SU-DHL-6 (cell line): ENCODE measurements at regions not wholly inside any gene's neighbourhood (a gene's known extent, or its start where the extent isn't known, plus 50 kb on each side); places are given as distances from the start of the nearest gene placed in this dataset.

Experiments used
- H2AFZ ChIP-seq: fragments of 200-600 bp; sonication (generic); 2 replicates; pipeline ENCODE4 v1.6.1; 2014; ENCODE audit warnings: low read depth, mild to moderate bottlenecking, moderate library complexity, mixed read lengths, antibody characterized with exemption, low read length; ENCODE audit not compliant: severe bottlenecking
- H3F3A ChIP-seq: fragments of 200-600 bp; shearing (Covaris generic); 2 replicates; pipeline ENCODE4 v1.6.0; 2016; ENCODE audit warnings: antibody characterized with exemption, mild to moderate bottlenecking; ENCODE audit not compliant: insufficient read depth
- H3K27ac ChIP-seq: fragments of 200-600 bp; sonication (generic); 2 replicates; pipeline ENCODE4 v1.5.1; 2016; ENCODE audit warnings: low read depth, mild to moderate bottlenecking, low read length, moderate library complexity, mixed read lengths
- H3K27me3 ChIP-seq: fragments of 200-600 bp; sonication (generic), shearing (Covaris generic); 2 replicates; pipeline ENCODE4 v1.6.0; 2014; ENCODE audit warnings: mild to moderate bottlenecking, low read length
- H3K36me3 ChIP-seq: fragments of 200-600 bp; sonication (generic); 2 replicates; pipeline ENCODE4 v1.6.1; 2014; ENCODE audit warnings: mild to moderate bottlenecking, low read length, mixed read lengths
- H3K4me2 ChIP-seq: fragments of 300-600, 200-600 bp; shearing (Covaris generic), sonication (generic); 2 replicates; pipeline ENCODE4 v1.6.0; 2014; ENCODE audit warnings: low read length, low read depth, mild to moderate bottlenecking; ENCODE audit not compliant: poor library complexity, severe bottlenecking
- H3K4me3 ChIP-seq: fragments of 200-600 bp; sonication (generic); 2 replicates; pipeline ENCODE4 v1.5.1; 2014; ENCODE audit warnings: antibody characterized with exemption, low read length, mild to moderate bottlenecking, mixed read lengths; ENCODE audit not compliant: insufficient read depth, poor library complexity, severe bottlenecking
- H3K79me2 ChIP-seq: fragments of 200-600 bp; sonication (generic); 2 replicates; pipeline ENCODE4 v1.6.1; 2014; ENCODE audit warnings: mild to moderate bottlenecking, low read length, moderate library complexity; ENCODE audit not compliant: insufficient read depth
- H3K9ac ChIP-seq: fragments of 200-600 bp; sonication (generic); 2 replicates; pipeline ENCODE4 v1.7.0; 2014; ENCODE audit warnings: mild to moderate bottlenecking, low read length
- H3K9me2 ChIP-seq: fragments of 200-600 bp; sonication (generic); replicated peaks from 2 replicates; pipeline ENCODE4 v1.6.1; 2014; ENCODE audit warnings: low read length; ENCODE audit not compliant: insufficient read depth
- H3K9me3 ChIP-seq: fragments of 200-600 bp; sonication (generic); 2 replicates; pipeline ENCODE4 v1.6.1; 2014; ENCODE audit warnings: low read length, mixed read lengths; ENCODE audit not compliant: insufficient read depth
- H4K20me1 ChIP-seq: fragments of 200-600 bp; sonication (generic); 2 replicates; pipeline ENCODE4 v1.6.1; 2014; ENCODE audit warnings: low read depth, mild to moderate bottlenecking, antibody characterized with exemption, low read length, moderate library complexity, mixed read lengths
- CTCF ChIP-seq: fragments of 200-600 bp; sonication (generic); IDR thresholded peaks from one replicate; pipeline ENCODE4 v1.5.1; 2017; ENCODE audit warnings: antibody characterized with exemption, mild to moderate bottlenecking, low read length, moderate library complexity; ENCODE audit not compliant: insufficient read depth, poor library complexity, severe bottlenecking
- EZH2phosphoT487 ChIP-seq: fragments of 200-600 bp; sonication (generic), shearing (Covaris generic); conservative IDR thresholded peaks from 2 replicates; pipeline ENCODE4 v1.6.1; 2018; ENCODE audit warnings: mild to moderate bottlenecking, antibody characterized with exemption, low read length, moderate library complexity, mixed read lengths

- no peak overlapping the region for H2AFZ ChIP-seq
- no peaks in the 10 kb centered on the region for H3K36me3 ChIP-seq
- no peaks in the 10 kb centered on the region for H4K20me1 ChIP-seq
- no peak overlapping the region for H3K27ac ChIP-seq
- no peaks in the 10 kb centered on the region for H3K79me2 ChIP-seq
- no peaks in the 10 kb centered on the region for H3K9me3 ChIP-seq
- H3K27me3 ChIP-seq, result no peaks in the 10 kb centered on the region
- no peaks in the 10 kb centered on the region for H3K9me2 ChIP-seq
- no peaks in the 10 kb centered on the region for H3F3A ChIP-seq
- TF ChIP-seq EZH2phosphoT487, result no peak
- TF ChIP-seq CTCF, result no peak
- no peak overlapping the region for H3K4me2 ChIP-seq
- no peak overlapping the region for H3K9ac ChIP-seq
- no peak overlapping the region for H3K4me3 ChIP-seq
Observed at GRCh38 chr4:123262080-123262479, 134.5 kb upstream of the SPRY1 start.

- Histone ChIP-seq H3K27me3 (no peaks in the 10 kb centered on the region), H3K4me2 (no peak overlapping the region), H3K36me3 (no peaks in the 10 kb centered on the region), H3K27ac (no peak overlapping the region), H3K79me2 (no peaks in the 10 kb centered on the region), H4K20me1 (no peaks in the 10 kb centered on the region), H3K4me3 (no peak overlapping the region), H3F3A (no peaks in the 10 kb centered on the region), H2AFZ (no peak overlapping the region), H3K9me2 (no peaks in the 10 kb centered on the region), H3K9me3 (no peaks in the 10 kb centered on the region), H3K9ac (no peak overlapping the region)
- no peak for TF ChIP-seq EZH2phosphoT487
- no peak for TF ChIP-seq CTCF
Observed at GRCh38 chr4:123265443-123265842, 131.2 kb upstream of the SPRY1 start.

GRCh38 chr4:123266221-123266620 is 130.4 kb upstream of the SPRY1 start:
- Histone ChIP-seq H2AFZ (no peak overlapping the region), H3K27ac (no peak overlapping the region), H3K79me2 (no peaks in the 10 kb centered on the region), H3K27me3 (no peaks in the 10 kb centered on the region), H3F3A (no peaks in the 10 kb centered on the region), H3K4me2 (no peak overlapping the region), H3K9me3 (no peaks in the 10 kb centered on the region), H3K36me3 (no peaks in the 10 kb centered on the region), H3K4me3 (no peak overlapping the region), H4K20me1 (no peaks in the 10 kb centered on the region), H3K9me2 (no peaks in the 10 kb centered on the region), H3K9ac (no peak overlapping the region)
- TF ChIP-seq CTCF, result no peak
- TF ChIP-seq EZH2phosphoT487, result no peak
